Gastroesophageal sphincter (tissue), 3 donors: ENCODE measurements at regions not wholly inside any gene's neighbourhood (a gene's known extent, or its start where the extent isn't known, plus 50 kb on each side); places are given as distances from the start of the nearest gene placed in this dataset.

Experiments used
- EP300 ChIP-seq: sonication (generic); formaldehyde crosslinking; IDR thresholded peaks from one replicate; pipeline ENCODE4 v1.6.1; 2017; ENCODE audit warnings: antibody characterized with exemption, mild to moderate bottlenecking
- POLR2A ChIP-seq, 2 donors: fragments of 450-650 bp; IDR thresholded peaks; one replicate each; pipeline ENCODE4 v1.6.1; 2017; ENCODE audit warnings: antibody characterized with exemption in 2 of 2, mild to moderate bottlenecking in 2 of 2, moderate library complexity in 1 of 2
- POLR2AphosphoS5 ChIP-seq: sonication (generic); formaldehyde crosslinking; IDR thresholded peaks from one replicate; pipeline ENCODE4 v1.6.1; 2017; ENCODE audit warnings: antibody characterized with exemption
- TF ChIP-seq, protein P1 (sequence below), 4 experiments: fragments of 200-600 bp in 2 of 4; fragments of 450-650 bp in 2 of 4; sonication (generic) in 1 of 4; IDR thresholded peaks; one replicate each; pipeline ENCODE4 v1.5.1; 2017 to 2019; ENCODE audit warnings: antibody characterized with exemption in 4 of 4, mild to moderate bottlenecking in 2 of 4, moderate library complexity in 2 of 4

DNA sequence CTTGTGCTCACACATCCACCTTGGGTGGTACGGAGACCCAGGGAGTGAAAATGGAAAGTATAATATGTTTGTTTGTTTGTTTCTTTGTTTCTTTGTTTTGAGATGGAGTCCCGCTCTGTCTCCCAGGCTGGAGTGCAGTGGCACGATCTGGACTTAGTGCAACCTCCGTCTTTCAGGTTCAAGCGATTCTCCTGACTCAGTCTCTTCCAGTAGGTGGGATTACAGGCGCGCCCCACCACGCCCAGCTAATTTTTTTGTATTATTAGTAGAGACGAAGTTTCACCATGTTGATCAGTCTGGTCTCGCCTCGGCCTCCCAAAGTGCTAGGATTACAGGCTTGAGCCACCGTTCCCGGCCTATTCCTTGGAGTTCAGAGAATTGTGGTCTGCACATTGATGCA is 115.4 kb downstream of the TRIM27 start:
- TF ChIP-seq POLR2A (IDR thresholded peaks at IDR 0.05) (no peak), EP300 (no peak), POLR2AphosphoS5 (no peak)
- TF ChIP-seq, protein P1, sequence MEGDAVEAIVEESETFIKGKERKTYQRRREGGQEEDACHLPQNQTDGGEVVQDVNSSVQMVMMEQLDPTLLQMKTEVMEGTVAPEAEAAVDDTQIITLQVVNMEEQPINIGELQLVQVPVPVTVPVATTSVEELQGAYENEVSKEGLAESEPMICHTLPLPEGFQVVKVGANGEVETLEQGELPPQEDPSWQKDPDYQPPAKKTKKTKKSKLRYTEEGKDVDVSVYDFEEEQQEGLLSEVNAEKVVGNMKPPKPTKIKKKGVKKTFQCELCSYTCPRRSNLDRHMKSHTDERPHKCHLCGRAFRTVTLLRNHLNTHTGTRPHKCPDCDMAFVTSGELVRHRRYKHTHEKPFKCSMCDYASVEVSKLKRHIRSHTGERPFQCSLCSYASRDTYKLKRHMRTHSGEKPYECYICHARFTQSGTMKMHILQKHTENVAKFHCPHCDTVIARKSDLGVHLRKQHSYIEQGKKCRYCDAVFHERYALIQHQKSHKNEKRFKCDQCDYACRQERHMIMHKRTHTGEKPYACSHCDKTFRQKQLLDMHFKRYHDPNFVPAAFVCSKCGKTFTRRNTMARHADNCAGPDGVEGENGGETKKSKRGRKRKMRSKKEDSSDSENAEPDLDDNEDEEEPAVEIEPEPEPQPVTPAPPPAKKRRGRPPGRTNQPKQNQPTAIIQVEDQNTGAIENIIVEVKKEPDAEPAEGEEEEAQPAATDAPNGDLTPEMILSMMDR (IDR thresholded peaks at IDR 0.05), result no peak
